Fibroblast of the aortic adventitia (primary cell): ENCODE measurements at regions not wholly inside any gene's neighbourhood (a gene's known extent, or its start where the extent isn't known, plus 50 kb on each side); places are given as distances from the start of the nearest gene placed in this dataset.

Experiments used
- DNase-seq: peaks from one replicate; pipeline ENCODE4 v3.0.0-alpha.2; 2010; ENCODE audit warnings: low read depth
- H3K4me3 ChIP-seq: 2 replicates; pipeline ENCODE4 v1.5.1; 2011; ENCODE audit warnings: low read depth, mild to moderate bottlenecking, control low read depth, low read length, moderate library complexity
- TF ChIP-seq, protein P1 (sequence below): IDR thresholded peaks from 2 replicates; pipeline ENCODE4 v1.5.1; 2011; ENCODE audit warnings: mild to moderate bottlenecking, low read length, control low read depth, inconsistent platforms; ENCODE audit not compliant: insufficient read depth

DNA sequence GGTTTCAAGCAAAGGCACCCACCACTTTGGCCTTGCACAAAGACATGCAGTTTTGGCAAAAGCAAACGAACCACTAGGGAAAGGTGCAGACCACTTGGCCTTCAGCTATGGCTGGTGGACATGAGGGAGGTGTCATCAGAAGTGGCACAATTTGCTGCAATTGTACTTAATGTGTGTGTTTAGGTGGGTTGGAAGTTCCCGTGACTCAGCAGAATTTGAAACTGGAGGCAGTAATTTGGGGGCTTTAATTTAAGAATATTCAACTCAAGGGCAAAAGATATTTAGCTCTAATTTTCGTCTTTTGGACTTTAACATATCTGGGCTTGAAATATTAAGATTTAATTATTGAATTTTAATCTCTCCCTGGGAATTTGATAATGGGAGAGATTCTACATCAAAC lies 115.6 kb upstream of the NOCT start:
- no peak for DNase-seq
- TF ChIP-seq, protein P1, sequence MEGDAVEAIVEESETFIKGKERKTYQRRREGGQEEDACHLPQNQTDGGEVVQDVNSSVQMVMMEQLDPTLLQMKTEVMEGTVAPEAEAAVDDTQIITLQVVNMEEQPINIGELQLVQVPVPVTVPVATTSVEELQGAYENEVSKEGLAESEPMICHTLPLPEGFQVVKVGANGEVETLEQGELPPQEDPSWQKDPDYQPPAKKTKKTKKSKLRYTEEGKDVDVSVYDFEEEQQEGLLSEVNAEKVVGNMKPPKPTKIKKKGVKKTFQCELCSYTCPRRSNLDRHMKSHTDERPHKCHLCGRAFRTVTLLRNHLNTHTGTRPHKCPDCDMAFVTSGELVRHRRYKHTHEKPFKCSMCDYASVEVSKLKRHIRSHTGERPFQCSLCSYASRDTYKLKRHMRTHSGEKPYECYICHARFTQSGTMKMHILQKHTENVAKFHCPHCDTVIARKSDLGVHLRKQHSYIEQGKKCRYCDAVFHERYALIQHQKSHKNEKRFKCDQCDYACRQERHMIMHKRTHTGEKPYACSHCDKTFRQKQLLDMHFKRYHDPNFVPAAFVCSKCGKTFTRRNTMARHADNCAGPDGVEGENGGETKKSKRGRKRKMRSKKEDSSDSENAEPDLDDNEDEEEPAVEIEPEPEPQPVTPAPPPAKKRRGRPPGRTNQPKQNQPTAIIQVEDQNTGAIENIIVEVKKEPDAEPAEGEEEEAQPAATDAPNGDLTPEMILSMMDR = no peak
- H3K4me3 ChIP-seq = no peak overlapping the region

- TF ChIP-seq, protein P1 = no peak
- no peak overlapping the region for H3K4me3 ChIP-seq
- peak; percentile 67 for DNase-seq
These were observed 117.3 kb upstream of the NOCT start for GRCh38 chr4:138898282-138898681.

DNA sequence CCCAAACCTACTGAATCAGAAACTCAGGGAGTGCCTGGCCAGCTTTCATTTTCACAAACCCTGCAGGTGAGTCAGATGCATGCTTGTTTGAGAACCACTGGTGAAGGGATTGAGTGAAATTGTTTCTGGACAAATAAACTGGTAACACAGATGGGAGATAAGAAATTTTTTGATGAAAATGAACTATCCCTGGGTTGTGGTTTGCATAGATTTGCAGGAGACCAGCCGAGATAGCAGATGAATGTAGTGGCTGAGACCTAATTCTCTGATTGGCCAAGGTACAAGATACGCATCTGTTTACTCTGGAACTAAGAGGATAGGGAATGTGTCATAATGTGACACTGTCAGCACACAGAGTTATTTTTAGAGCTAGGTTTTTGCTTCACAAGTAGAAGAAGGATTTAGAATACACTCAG lies 117.8 kb upstream of the NOCT start:
- TF ChIP-seq, protein P1 = peak; percentile 0
- peak; percentile 87 for DNase-seq
- H3K4me3 ChIP-seq = no peak overlapping the region

DNA sequence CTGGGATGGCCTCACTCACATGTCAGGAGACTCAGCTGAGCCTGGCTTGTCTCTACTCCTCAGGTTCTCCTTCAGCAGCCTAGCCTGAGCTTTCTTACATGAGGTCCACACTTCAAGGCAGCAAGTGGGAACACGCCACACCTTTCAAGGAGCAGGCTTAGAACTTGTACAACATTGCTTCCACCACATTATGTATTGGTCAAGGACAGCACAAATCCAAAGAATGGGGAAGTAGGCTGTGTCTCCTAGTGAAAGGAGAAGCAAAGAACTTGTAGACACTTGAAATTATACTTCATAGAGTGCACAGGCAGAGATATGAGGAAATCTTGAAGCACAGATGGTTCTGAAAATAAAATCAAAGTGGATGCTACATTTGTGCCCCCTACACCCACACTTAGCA lies 120.9 kb upstream of the NOCT start:
- TF ChIP-seq, protein P1 = no peak
- no peak overlapping the region for H3K4me3 ChIP-seq
- no peak for DNase-seq

- no peak overlapping the region for H3K4me3 ChIP-seq
- TF ChIP-seq, protein P1 = no peak
- DNase-seq = no peak
These were observed 121.6 kb upstream of the NOCT start for GRCh38 chr4:138894011-138894410.

- no peak for DNase-seq
- no peak overlapping the region for H3K4me3 ChIP-seq
- TF ChIP-seq, protein P1 = no peak
These were observed 122.8 kb upstream of the NOCT start for GRCh38 chr4:138892483-138893407.
